Activated CD8-positive, alpha-beta T cell treated with anti-CD3 and anti-CD28 coated beads, Interleukin-2, amount 10 ng/mL, durations not matched to agents 7 days and 5 days (primary cell): ENCODE measurements at regions not wholly inside any gene's neighbourhood (a gene's known extent, or its start where the extent isn't known, plus 50 kb on each side); places are given as distances from the start of the nearest gene placed in this dataset.

Experiments
- ATAC-seq: fragments of 150-1000 bp; cut with Tn5 transposase; one replicate; pipeline ENCODE4 v1.10.0; 2021; ENCODE audit warnings: moderate library complexity
- CTCF ChIA-PET: fragments of 350-600 bp; sonication (Branson Sonifier 250); formaldehyde crosslinking; loops from one replicate; lab custom pipeline; 2021; ENCODE audit warnings: antibody characterized with exemption; lab: Charles Lee
- POLR2A ChIA-PET: fragments of 350-600 bp; sonication (Branson Sonifier 250); formaldehyde crosslinking; loops from one replicate; lab custom pipeline; 2021; ENCODE audit warnings: antibody characterized with exemption; lab: Charles Lee
- DNase-seq: peaks from one replicate; pipeline ENCODE4 v3.0.0-alpha.2; 2020
- H3K27ac Mint-ChIP-seq: one replicate; pipeline ENCODE4 v1.8.0; 2021; ENCODE audit warnings: mild to moderate bottlenecking, mixed read lengths
- H3K27me3 Mint-ChIP-seq: one replicate; pipeline ENCODE4 v1.8.0; 2021; ENCODE audit warnings: low read depth, mixed read lengths
- H3K36me3 Mint-ChIP-seq: one replicate; pipeline ENCODE4 v1.8.0; 2021; ENCODE audit warnings: low read depth, mixed read lengths
- H3K4me1 Mint-ChIP-seq: one replicate; pipeline ENCODE4 v1.8.0; 2021; ENCODE audit warnings: low read depth, mixed read lengths
- H3K4me3 Mint-ChIP-seq: one replicate; pipeline ENCODE4 v1.8.0; 2021; ENCODE audit warnings: mild to moderate bottlenecking, mixed read lengths
- H3K9me3 Mint-ChIP-seq: one replicate; pipeline ENCODE4 v1.8.0; 2022; ENCODE audit warnings: mixed read lengths; ENCODE audit not compliant: insufficient read depth

- POLR2A ChIA-PET: no interaction called here
- ATAC-seq (no peak), DNase-seq (no peak)
- Mint-ChIP-seq H3K4me3 (no peak overlapping the region), H3K27me3 (no peaks in the 10 kb centered on the region), H3K27ac (no peak overlapping the region), H3K9me3 (no peaks in the 10 kb centered on the region), H3K4me1 (no peaks in the 10 kb centered on the region), H3K36me3 (no peaks in the 10 kb centered on the region)
- CTCF ChIA-PET: no interaction called here
Measured at GRCh38 chr6:167663784-167664443, 162.8 kb upstream of the AFDN start.

- no peaks in the 10 kb centered on the region for H3K36me3 Mint-ChIP-seq
Measured at GRCh38 chr6:167664678-167665660, 161.7 kb upstream of the AFDN start.

GRCh38 chr6:167665698-167666330 is 160.9 kb upstream of the AFDN start:
- DNase-seq (no peak), ATAC-seq (no peak)
- Mint-ChIP-seq H3K4me3 (no peak overlapping the region), H3K36me3 (no peaks in the 10 kb centered on the region), H3K4me1 (no peaks in the 10 kb centered on the region), H3K9me3 (no peaks in the 10 kb centered on the region), H3K27ac (no peak overlapping the region), H3K27me3 (no peaks in the 10 kb centered on the region)
- ChIA-PET CTCF (no interaction called here), POLR2A (no interaction called here)

More at GRCh38 chr6:167664678-167665660, 161.7 kb upstream of the AFDN start:
- H3K27ac Mint-ChIP-seq: no peak overlapping the region
- CTCF ChIA-PET: no interaction called here
- POLR2A ChIA-PET: no interaction called here
- no peak for ATAC-seq
- H3K4me1 Mint-ChIP-seq: no peaks in the 10 kb centered on the region
- H3K4me3 Mint-ChIP-seq: no peak overlapping the region
- H3K9me3 Mint-ChIP-seq: no peaks in the 10 kb centered on the region
- H3K27me3 Mint-ChIP-seq: no peaks in the 10 kb centered on the region
- DNase-seq: no peak

- H3K4me1 Mint-ChIP-seq: no peaks in the 10 kb centered on the region
- no peak overlapping the region for H3K27ac Mint-ChIP-seq
- DNase-seq: no peak
- no peak overlapping the region for H3K4me3 Mint-ChIP-seq
- ATAC-seq: no peak
- no peaks in the 10 kb centered on the region for H3K27me3 Mint-ChIP-seq
- POLR2A ChIA-PET: no interaction called here
- CTCF ChIA-PET: no interaction called here
- no peaks in the 10 kb centered on the region for H3K9me3 Mint-ChIP-seq
- H3K36me3 Mint-ChIP-seq: no peaks in the 10 kb centered on the region
Measured at GRCh38 chr6:167666571-167667203, 160.0 kb upstream of the AFDN start.

- Mint-ChIP-seq H3K4me1 (no peaks in the 10 kb centered on the region), H3K27me3 (no peaks in the 10 kb centered on the region), H3K27ac (no peak overlapping the region), H3K36me3 (no peaks in the 10 kb centered on the region), H3K9me3 (no peaks in the 10 kb centered on the region), H3K4me3 (no peak overlapping the region)
- ChIA-PET POLR2A (no interaction called here), CTCF (no interaction called here)
- DNase-seq: no peak
- no peak for ATAC-seq
Measured at GRCh38 chr6:167667204-167668018, 159.3 kb upstream of the AFDN start.

GRCh38 chr6:167668019-167668753 is 158.5 kb upstream of the AFDN start:
- ChIA-PET CTCF (no interaction called here), POLR2A (no interaction called here)
- no peaks in the 10 kb centered on the region for H3K4me1 Mint-ChIP-seq
- H3K36me3 Mint-ChIP-seq: no peaks in the 10 kb centered on the region
- no peak overlapping the region for H3K27ac Mint-ChIP-seq
- DNase-seq: no peak
- H3K4me3 Mint-ChIP-seq: no peak overlapping the region
- no peaks in the 10 kb centered on the region for H3K9me3 Mint-ChIP-seq
- no peak for ATAC-seq
- H3K27me3 Mint-ChIP-seq: no peaks in the 10 kb centered on the region

- ChIA-PET CTCF (no interaction called here), POLR2A (no interaction called here)
- no peaks in the 10 kb centered on the region for H3K9me3 Mint-ChIP-seq
- H3K27ac Mint-ChIP-seq: no peak overlapping the region
- H3K4me1 Mint-ChIP-seq: no peaks in the 10 kb centered on the region
- no peak for ATAC-seq
- no peak overlapping the region for H3K4me3 Mint-ChIP-seq
- no peak for DNase-seq
- H3K27me3 Mint-ChIP-seq: no peaks in the 10 kb centered on the region
- no peaks in the 10 kb centered on the region for H3K36me3 Mint-ChIP-seq
Measured at GRCh38 chr6:167668754-167669552, 157.8 kb upstream of the AFDN start.

DNA sequence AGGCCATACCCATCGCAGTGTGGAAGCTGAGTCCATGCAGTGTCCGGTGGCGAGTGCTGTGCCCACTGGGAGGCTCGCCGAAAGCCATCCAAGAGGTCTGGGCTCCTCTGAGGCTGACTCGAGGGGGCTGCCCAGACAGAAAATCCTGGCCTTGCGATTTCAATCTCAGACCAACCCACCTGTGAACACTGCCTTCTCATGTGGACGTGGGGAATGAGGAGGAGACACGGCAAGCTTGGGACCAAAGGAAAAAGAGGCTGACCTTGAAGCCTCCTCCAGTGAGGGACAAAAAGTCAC is 157.2 kb upstream of the AFDN start:
- H3K4me1 Mint-ChIP-seq: no peaks in the 10 kb centered on the region
- no peaks in the 10 kb centered on the region for H3K9me3 Mint-ChIP-seq
- no peaks in the 10 kb centered on the region for H3K27me3 Mint-ChIP-seq
- no peak for ATAC-seq
- no peak overlapping the region for H3K4me3 Mint-ChIP-seq
- H3K27ac Mint-ChIP-seq: no peak overlapping the region
- H3K36me3 Mint-ChIP-seq: no peaks in the 10 kb centered on the region
- DNase-seq: no peak
- CTCF ChIA-PET: no interaction called here
- POLR2A ChIA-PET: no interaction called here

DNA sequence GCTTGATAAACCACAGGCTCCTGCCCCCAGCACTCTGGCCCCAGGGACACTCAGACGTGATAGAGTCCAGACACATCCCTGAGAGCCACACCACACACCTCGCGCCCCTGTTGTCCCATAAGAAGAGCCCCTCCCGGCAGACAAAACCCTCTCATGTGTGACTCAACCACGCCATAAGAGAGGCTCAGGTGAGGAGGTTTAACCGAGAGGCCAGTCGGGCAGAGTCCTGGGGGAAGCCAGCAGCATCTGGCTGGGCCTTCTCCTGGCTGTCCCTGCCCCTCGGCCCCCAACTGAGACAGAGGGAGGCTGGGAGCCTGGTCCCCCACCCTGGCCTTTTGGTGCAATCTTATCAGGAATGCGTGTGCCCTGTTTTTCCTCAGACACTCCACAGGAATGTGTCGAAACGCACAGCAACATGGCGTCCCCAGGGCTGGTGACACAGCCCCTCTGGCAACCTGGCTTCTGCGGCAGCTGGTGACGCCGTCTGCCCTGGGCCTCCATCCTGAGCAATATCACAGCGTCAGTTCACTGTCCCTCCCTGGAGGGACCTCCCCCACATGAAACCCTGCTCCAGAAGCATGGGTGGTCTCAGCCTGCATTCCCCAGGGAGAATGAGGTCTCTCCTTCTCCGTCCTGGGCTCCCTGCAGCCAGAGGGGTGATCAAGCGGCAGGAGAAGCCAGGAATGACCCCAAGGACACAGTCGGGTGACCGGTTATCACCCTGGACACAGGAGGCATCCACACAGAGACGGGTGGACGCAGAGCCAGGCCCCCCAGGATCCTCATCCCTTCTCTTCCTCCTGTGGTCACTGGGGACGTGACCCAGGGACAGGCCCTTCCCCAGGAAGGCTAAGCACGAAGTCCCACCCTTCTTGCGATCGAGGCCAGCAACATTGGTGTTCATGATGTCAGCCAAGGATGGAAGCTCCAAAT is 156.6 kb upstream of the AFDN start:
- H3K27ac Mint-ChIP-seq: no peak overlapping the region
- no peak for DNase-seq
- no peak for ATAC-seq
- H3K9me3 Mint-ChIP-seq: no peaks in the 10 kb centered on the region
- no peaks in the 10 kb centered on the region for H3K27me3 Mint-ChIP-seq
- CTCF ChIA-PET: no interaction called here
- no peak overlapping the region for H3K4me3 Mint-ChIP-seq
- H3K36me3 Mint-ChIP-seq: no peaks in the 10 kb centered on the region
- H3K4me1 Mint-ChIP-seq: no peaks in the 10 kb centered on the region
- POLR2A ChIA-PET: no interaction called here

DNA sequence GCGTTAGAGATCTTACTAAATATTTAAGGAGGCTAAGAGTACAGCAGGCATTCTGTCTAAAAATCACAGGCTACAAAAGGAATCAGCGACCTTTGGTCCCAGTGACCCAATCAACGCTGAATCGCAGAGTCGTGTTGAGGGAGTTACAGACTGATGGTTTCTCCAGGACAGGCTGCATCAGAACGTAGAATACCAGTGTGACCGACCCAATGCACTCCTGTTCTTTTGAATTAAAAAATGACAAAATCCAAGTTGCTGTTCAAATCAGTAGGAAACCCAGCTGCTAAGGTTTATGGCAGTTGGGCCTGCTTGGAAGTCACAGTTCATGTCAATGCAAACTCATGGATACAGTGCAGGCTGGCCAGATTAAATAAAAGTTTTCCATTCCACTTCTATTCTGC is 155.8 kb upstream of the AFDN start:
- no peak overlapping the region for H3K27ac Mint-ChIP-seq
- ATAC-seq (no peak), DNase-seq (no peak)
- ChIA-PET CTCF (no interaction called here), POLR2A (no interaction called here)
- peaks cover 7% of the 10 kb centered on the region for H3K27me3 Mint-ChIP-seq
- H3K9me3 Mint-ChIP-seq: no peaks in the 10 kb centered on the region
- no peaks in the 10 kb centered on the region for H3K36me3 Mint-ChIP-seq
- no peaks in the 10 kb centered on the region for H3K4me1 Mint-ChIP-seq
- no peak overlapping the region for H3K4me3 Mint-ChIP-seq
